SK-N-SH (cell line): ENCODE measurements at regions not wholly inside any gene's neighbourhood (a gene's known extent, or its start where the extent isn't known, plus 50 kb on each side); places are given as distances from the start of the nearest gene placed in this dataset.

ENCODE experiments used
- CTCF ChIA-PET: fragments of 300-600, 350-600 bp; formaldehyde crosslinking; extraction: SDS; loops from one replicate; lab custom pipeline; 2021; lab: Yijun Ruan, JAX
- POLR2A ChIA-PET: fragments of 350-600 bp; sonication (Branson Sonifier 250); formaldehyde crosslinking; extraction: SDS; loops from one replicate; lab custom pipeline; 2020; ENCODE audit warnings: antibody characterized with exemption, inconsistent platforms; lab: Yijun Ruan, JAX
- DNase-seq: peaks from one replicate; pipeline ENCODE4 v3.0.0; 2012
- H2AFZ ChIP-seq: fragments of 200-600 bp; sonication (generic); 2 replicates; pipeline ENCODE4 v1.8.1; 2016; ENCODE audit warnings: antibody characterized with exemption, mild to moderate bottlenecking, low read depth
- H3F3A ChIP-seq: fragments of 200-600 bp; sonication (generic); replicated peaks from 2 replicates; pipeline ENCODE3; 2016; ENCODE audit warnings: antibody characterized with exemption, mild to moderate bottlenecking; ENCODE audit not compliant: insufficient read depth
- H3K27ac ChIP-seq, 2 experiments: fragments of 200-500 bp in 1 of 2; fragments of 200-600 bp in 1 of 2; sonication (Bioruptor generic) in 1 of 2; sonication (generic), shearing (Covaris generic) in 1 of 2; 2 replicates each; pipeline versions ENCODE4 v1.5.1 to v1.6.1; 2014 to 2016; ENCODE audit warnings: low read depth in 2 of 2, inconsistent platforms in 1 of 2, low read length in 1 of 2, mild to moderate bottlenecking in 1 of 2, mixed read lengths in 1 of 2
- H3K27me3 ChIP-seq: fragments of 200-600 bp; sonication (generic), shearing (Covaris generic); 2 replicates; pipeline ENCODE4 v1.6.1; 2016; ENCODE audit warnings: mixed run types; ENCODE audit not compliant: insufficient read depth
- H3K36me3 ChIP-seq, 2 experiments: fragments of 200-500 bp in 1 of 2; fragments of 200-600 bp in 1 of 2; sonication (Bioruptor generic) in 1 of 2; sonication (generic) in 1 of 2; replicated peaks in 1 of 2; 2 replicates each; pipeline versions ENCODE3 to v1.5.1; 2014 to 2016; ENCODE audit warnings: low read length in 1 of 2, mild to moderate bottlenecking in 1 of 2; ENCODE audit not compliant: insufficient read depth in 2 of 2, control insufficient read depth in 1 of 2
- H3K4me1 ChIP-seq, 2 experiments: fragments of 200-500 bp in 1 of 2; fragments of 200-600 bp in 1 of 2; sonication (Bioruptor generic) in 1 of 2; sonication (generic), shearing (Covaris generic) in 1 of 2; 2 replicates each; pipeline versions ENCODE4 v1.5.1 to v1.6.1; 2014 to 2016; ENCODE audit warnings: low read depth in 1 of 2, low read length in 1 of 2, mixed run types in 1 of 2; ENCODE audit not compliant: insufficient read depth in 2 of 2, control insufficient read depth in 1 of 2
- H3K4me2 ChIP-seq: fragments of 200-600 bp; sonication (generic), shearing (Covaris generic); 2 replicates; pipeline ENCODE4 v1.6.1; 2017; ENCODE audit warnings: mixed run types
- H3K4me3 ChIP-seq, 2 experiments: fragments of 200-500 bp in 1 of 2; fragments of 200-600 bp in 1 of 2; sonication (Bioruptor generic) in 1 of 2; sonication (generic), shearing (Covaris generic) in 1 of 2; 2 replicates each; pipeline versions ENCODE4 v1.5.1 to v1.8.1; 2014 to 2016; ENCODE audit warnings: low read depth in 2 of 2, inconsistent platforms in 1 of 2, low read length in 1 of 2, mild to moderate bottlenecking in 1 of 2, mixed read lengths in 1 of 2, moderate library complexity in 1 of 2
- H3K79me2 ChIP-seq: fragments of 200-600 bp; sonication (generic); 2 replicates; pipeline ENCODE4 v1.8.1; 2017; ENCODE audit warnings: mild to moderate bottlenecking; ENCODE audit not compliant: insufficient read depth
- H3K9ac ChIP-seq: fragments of 200-600 bp; sonication (generic); 2 replicates; pipeline ENCODE4 v1.6.1; 2017; ENCODE audit warnings: mixed run types
- H3K9me2 ChIP-seq: fragments of 200-600 bp; sonication (generic); 2 replicates; pipeline ENCODE4 v1.6.1; 2017; ENCODE audit warnings: mixed run types
- H3K9me3 ChIP-seq: fragments of 200-600 bp; sonication (generic); 2 replicates; pipeline ENCODE4 v1.6.1; 2017; ENCODE audit warnings: mixed run types, mild to moderate bottlenecking, moderate library complexity
- H4K20me1 ChIP-seq: fragments of 200-600 bp; sonication (generic); 2 replicates; pipeline ENCODE4 v1.6.1; 2017; ENCODE audit warnings: mild to moderate bottlenecking, mixed run types; ENCODE audit not compliant: insufficient read depth
- CHD2 ChIP-seq: fragments of 150-350 bp; IDR thresholded peaks from 2 replicates; pipeline ENCODE4 v1.6.1; 2018; ENCODE audit warnings: low read length; ENCODE audit not compliant: partially characterized antibody
- EZH2phosphoT487 ChIP-seq: fragments of 200-600 bp; sonication (generic); IDR thresholded peaks from 2 replicates; pipeline ENCODE4 v1.6.1; 2017; ENCODE audit warnings: low read depth, mixed run types, mild to moderate bottlenecking, antibody characterized with exemption, moderate library complexity, borderline replicate concordance
- FOXJ3 ChIP-seq: sonication (generic); formaldehyde crosslinking; IDR thresholded peaks from 2 replicates; pipeline ENCODE4 v1.5.1; 2020; ENCODE audit warnings: mild to moderate bottlenecking, missing genetic modification reagents
- GABPA ChIP-seq: IDR thresholded peaks from 2 replicates; pipeline ENCODE4 v1.4.0; 2012; ENCODE audit warnings: low read depth, mild to moderate bottlenecking
- NRF1 ChIP-seq: IDR thresholded peaks from 2 replicates; pipeline ENCODE4 v1.6.1; 2012; ENCODE audit warnings: low read depth, mild to moderate bottlenecking, low read length
- POLR2AphosphoS5 ChIP-seq: IDR thresholded peaks from 2 replicates; pipeline ENCODE4 v1.6.1; 2012; ENCODE audit warnings: low read depth, low read length
- SIN3A ChIP-seq: IDR thresholded peaks from 2 replicates; pipeline ENCODE4 v1.6.1; 2012; ENCODE audit warnings: low read depth, mild to moderate bottlenecking, low read length, moderate library complexity, borderline replicate concordance
- WGBS: methylation state at CpG from one replicate; pipeline ENCODE4 v1.1.6; 2017; ENCODE audit warnings: low lambda C conversion rate; 5-methylcytosine and 5-hydroxymethylcytosine counted together
- TF ChIP-seq, protein P1 (sequence below): IDR thresholded peaks from 2 replicates; pipeline ENCODE4 v1.4.0; 2012; ENCODE audit warnings: low read depth, borderline replicate concordance
- TF ChIP-seq, protein P2 (sequence below): IDR thresholded peaks from 2 replicates; pipeline ENCODE4; 2012
- TF ChIP-seq, protein P3 (sequence below): fragments of 200-600 bp; sonication (generic); IDR thresholded peaks from 2 replicates; pipeline ENCODE4 v1.6.1; 2017; ENCODE audit warnings: antibody characterized with exemption, mild to moderate bottlenecking, moderate library complexity
- TF ChIP-seq, protein P4 (sequence below): fragments of 150-350 bp; IDR thresholded peaks from 2 replicates; pipeline ENCODE4 v1.6.1; 2017; ENCODE audit warnings: antibody characterized with exemption, low read length, low read depth, borderline replicate concordance

DNA sequence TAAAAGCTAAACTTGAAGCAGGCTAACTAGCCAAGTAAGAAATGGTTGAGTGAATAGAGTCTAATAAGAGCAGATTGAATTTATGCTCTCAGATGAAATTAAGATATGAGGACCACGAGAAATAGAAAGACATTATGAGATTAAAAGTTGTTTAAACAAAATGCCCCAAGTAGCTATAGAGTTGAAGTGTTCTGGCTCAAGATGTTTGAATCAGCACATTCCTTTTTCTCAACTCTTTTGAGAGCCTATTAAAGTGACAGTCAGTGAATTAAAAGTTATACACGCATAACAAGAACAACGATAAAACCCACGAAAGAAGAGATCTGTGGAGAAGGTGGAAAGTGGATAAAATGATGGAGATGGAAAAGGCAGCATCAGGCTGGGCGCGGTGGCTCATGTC lies 322.2 kb upstream of the ANKRD30A start:
- H3K4me1 ChIP-seq, result peaks cover 15 to 23% of the 10 kb centered on the region in 2 experiments; a peak in 3 of 4 replicates
- H3K4me3 ChIP-seq, result peak overlapping the region in 1 of 2 experiments; percentile 21; a peak in 1 of 4 replicates
- ChIA-PET CTCF (interaction anchor here (0.7 to 2.0 kb wide), 2 partner anchors 24 to 1167 kb away, joined by 3 to 6 read pairs; no protein-coding TSS in a partner anchor), POLR2A (no interaction called here)
- H3K36me3 ChIP-seq, result no peaks in the 10 kb centered on the region
- no peak for DNase-seq
- 64% methylated on average over 6 of the region's 6 CpGs for WGBS
- no peaks in the 10 kb centered on the region for H3K9me3 ChIP-seq
- no peak overlapping the region for H3K4me2 ChIP-seq
- H4K20me1 ChIP-seq, result no peaks in the 10 kb centered on the region
- no peak overlapping the region; the same call in 1 of the 2 replicates for H2AFZ ChIP-seq
- H3K79me2 ChIP-seq, result no peaks in the 10 kb centered on the region
- H3K27ac ChIP-seq, result peak overlapping the region in 1 of 2 experiments; percentile 89; a peak in 2 of 4 replicates
- H3K9me2 ChIP-seq, result no peaks in the 10 kb centered on the region
- TF ChIP-seq POLR2AphosphoS5 (no peak), FOXJ3 (CRISPR knock-in tag) (no peak), EZH2phosphoT487 (no peak), CHD2 (no peak), GABPA (no peak), SIN3A (no peak), NRF1 (no peak)
- TF ChIP-seq, protein P1, sequence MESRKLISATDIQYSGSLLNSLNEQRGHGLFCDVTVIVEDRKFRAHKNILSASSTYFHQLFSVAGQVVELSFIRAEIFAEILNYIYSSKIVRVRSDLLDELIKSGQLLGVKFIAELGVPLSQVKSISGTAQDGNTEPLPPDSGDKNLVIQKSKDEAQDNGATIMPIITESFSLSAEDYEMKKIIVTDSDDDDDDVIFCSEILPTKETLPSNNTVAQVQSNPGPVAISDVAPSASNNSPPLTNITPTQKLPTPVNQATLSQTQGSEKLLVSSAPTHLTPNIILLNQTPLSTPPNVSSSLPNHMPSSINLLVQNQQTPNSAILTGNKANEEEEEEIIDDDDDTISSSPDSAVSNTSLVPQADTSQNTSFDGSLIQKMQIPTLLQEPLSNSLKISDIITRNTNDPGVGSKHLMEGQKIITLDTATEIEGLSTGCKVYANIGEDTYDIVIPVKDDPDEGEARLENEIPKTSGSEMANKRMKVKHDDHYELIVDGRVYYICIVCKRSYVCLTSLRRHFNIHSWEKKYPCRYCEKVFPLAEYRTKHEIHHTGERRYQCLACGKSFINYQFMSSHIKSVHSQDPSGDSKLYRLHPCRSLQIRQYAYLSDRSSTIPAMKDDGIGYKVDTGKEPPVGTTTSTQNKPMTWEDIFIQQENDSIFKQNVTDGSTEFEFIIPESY, result no peak
- TF ChIP-seq, protein P2, sequence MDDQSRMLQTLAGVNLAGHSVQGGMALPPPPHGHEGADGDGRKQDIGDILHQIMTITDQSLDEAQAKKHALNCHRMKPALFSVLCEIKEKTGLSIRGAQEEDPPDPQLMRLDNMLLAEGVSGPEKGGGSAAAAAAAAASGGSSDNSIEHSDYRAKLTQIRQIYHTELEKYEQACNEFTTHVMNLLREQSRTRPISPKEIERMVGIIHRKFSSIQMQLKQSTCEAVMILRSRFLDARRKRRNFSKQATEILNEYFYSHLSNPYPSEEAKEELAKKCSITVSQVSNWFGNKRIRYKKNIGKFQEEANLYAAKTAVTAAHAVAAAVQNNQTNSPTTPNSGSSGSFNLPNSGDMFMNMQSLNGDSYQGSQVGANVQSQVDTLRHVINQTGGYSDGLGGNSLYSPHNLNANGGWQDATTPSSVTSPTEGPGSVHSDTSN, result no peak
- TF ChIP-seq, protein P3, sequence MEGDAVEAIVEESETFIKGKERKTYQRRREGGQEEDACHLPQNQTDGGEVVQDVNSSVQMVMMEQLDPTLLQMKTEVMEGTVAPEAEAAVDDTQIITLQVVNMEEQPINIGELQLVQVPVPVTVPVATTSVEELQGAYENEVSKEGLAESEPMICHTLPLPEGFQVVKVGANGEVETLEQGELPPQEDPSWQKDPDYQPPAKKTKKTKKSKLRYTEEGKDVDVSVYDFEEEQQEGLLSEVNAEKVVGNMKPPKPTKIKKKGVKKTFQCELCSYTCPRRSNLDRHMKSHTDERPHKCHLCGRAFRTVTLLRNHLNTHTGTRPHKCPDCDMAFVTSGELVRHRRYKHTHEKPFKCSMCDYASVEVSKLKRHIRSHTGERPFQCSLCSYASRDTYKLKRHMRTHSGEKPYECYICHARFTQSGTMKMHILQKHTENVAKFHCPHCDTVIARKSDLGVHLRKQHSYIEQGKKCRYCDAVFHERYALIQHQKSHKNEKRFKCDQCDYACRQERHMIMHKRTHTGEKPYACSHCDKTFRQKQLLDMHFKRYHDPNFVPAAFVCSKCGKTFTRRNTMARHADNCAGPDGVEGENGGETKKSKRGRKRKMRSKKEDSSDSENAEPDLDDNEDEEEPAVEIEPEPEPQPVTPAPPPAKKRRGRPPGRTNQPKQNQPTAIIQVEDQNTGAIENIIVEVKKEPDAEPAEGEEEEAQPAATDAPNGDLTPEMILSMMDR, result no peak
- TF ChIP-seq, protein P4, sequence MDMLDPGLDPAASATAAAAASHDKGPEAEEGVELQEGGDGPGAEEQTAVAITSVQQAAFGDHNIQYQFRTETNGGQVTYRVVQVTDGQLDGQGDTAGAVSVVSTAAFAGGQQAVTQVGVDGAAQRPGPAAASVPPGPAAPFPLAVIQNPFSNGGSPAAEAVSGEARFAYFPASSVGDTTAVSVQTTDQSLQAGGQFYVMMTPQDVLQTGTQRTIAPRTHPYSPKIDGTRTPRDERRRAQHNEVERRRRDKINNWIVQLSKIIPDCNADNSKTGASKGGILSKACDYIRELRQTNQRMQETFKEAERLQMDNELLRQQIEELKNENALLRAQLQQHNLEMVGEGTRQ, result no peak
- H3K9ac ChIP-seq, result no peak overlapping the region
- H3K27me3 ChIP-seq, result no peaks in the 10 kb centered on the region
- no peaks in the 10 kb centered on the region for H3F3A ChIP-seq
